ENCODE measurements at regions not wholly inside any gene's neighbourhood (a gene's known extent, or its start where the extent isn't known, plus 50 kb on each side); places are given as distances from the start of the nearest gene placed in this dataset.

- Histone ChIP-seq H3K4me2 (ENCODE audit: insufficient read depth, low read length, poor library complexity, severe bottlenecking) (no peak overlapping the region), H2BK120ac (ENCODE audit: low read depth, low read length) (no peak overlapping the region), H3K9ac (ENCODE audit: low read depth, low read length, poor library complexity) (no peak overlapping the region), H2AFZ (ENCODE audit: low read length) (no peak overlapping the region), H2AK5ac (ENCODE audit: low read depth, low read length) (no peak overlapping the region), H2BK15ac (ENCODE audit: low read length) (no peak overlapping the region), H3K36me3 (replicated peaks in 1 of 2; ENCODE audit: control insufficient read depth in 2 of 2, insufficient read depth in 2 of 2, low read length in 2 of 2) (no peaks in the 10 kb centered on the region), H3K79me1 (ENCODE audit: low read depth, low read length) (no peaks in the 10 kb centered on the region), H3K9me3 (replicated peaks in 1 of 2; ENCODE audit: control insufficient read depth in 2 of 2, insufficient read depth in 1 of 2, low read depth in 1 of 2, low read length in 2 of 2) (peaks cover 0 to 7% of the 10 kb centered on the region in 2 donors), H3K23ac (ENCODE audit: low read depth, low read length, poor library complexity) (no peak overlapping the region), H4K91ac (ENCODE audit: low read depth, low read length, poor library complexity) (no peak overlapping the region), H4K8ac (ENCODE audit: low read depth, low read length) (no peak overlapping the region), H2BK5ac (ENCODE audit: low read length) (no peak overlapping the region), H3K27me3 (ENCODE audit: control insufficient read depth in 3 of 3, insufficient read depth in 3 of 3, low read depth in 1 of 3, low read length in 3 of 3) (no peaks in the 10 kb centered on the region), H2BK12ac (ENCODE audit: low read length) (no peak overlapping the region), H3K14ac (ENCODE audit: low read length) (no peak overlapping the region), H3K4me1 (ENCODE audit: control insufficient read depth in 2 of 2, insufficient read depth in 1 of 2, low read depth in 1 of 2, low read length in 2 of 2) (peaks cover 5% of the 10 kb centered on the region in 2 donors), H3K4me3 (ENCODE audit: low read length in 2 of 2) (no peak overlapping the region), H3K18ac (ENCODE audit: low read length) (no peak overlapping the region), H3K4ac (ENCODE audit: low read length) (no peak overlapping the region), H3K27ac (replicated peaks; ENCODE audit: low read length) (no peak overlapping the region)
- no peak for DNase-seq (ENCODE audit: low spot score)
- WGBS, 2 donors (ENCODE audit: extremely low coverage in 2 of 2, insufficient read length in 2 of 2, insufficient replicate concordance in 1 of 2) = no CpG with 5 or more reads among the region's 1 CpG
These were observed 344.1 kb upstream of the SOX5 start for GRCh38 chr12:24293549-24293948.

- Histone ChIP-seq H3K23ac (ENCODE audit: low read depth, low read length, poor library complexity) (no peak overlapping the region), H3K4me2 (ENCODE audit: insufficient read depth, low read length, poor library complexity, severe bottlenecking) (no peak overlapping the region), H2BK15ac (ENCODE audit: low read length) (no peak overlapping the region), H3K4me1 (ENCODE audit: control insufficient read depth in 2 of 2, insufficient read depth in 1 of 2, low read depth in 1 of 2, low read length in 2 of 2) (peaks cover 2 to 7% of the 10 kb centered on the region in 2 donors), H2AFZ (ENCODE audit: low read length) (no peak overlapping the region), H3K9me3 (replicated peaks in 1 of 2; ENCODE audit: control insufficient read depth in 2 of 2, insufficient read depth in 1 of 2, low read depth in 1 of 2, low read length in 2 of 2) (peaks cover 0 to 6% of the 10 kb centered on the region in 2 donors), H2AK5ac (ENCODE audit: low read depth, low read length) (no peak overlapping the region), H4K91ac (ENCODE audit: low read depth, low read length, poor library complexity) (no peak overlapping the region), H2BK5ac (ENCODE audit: low read length) (no peak overlapping the region), H2BK12ac (ENCODE audit: low read length) (no peak overlapping the region), H2BK120ac (ENCODE audit: low read depth, low read length) (no peak overlapping the region), H3K36me3 (replicated peaks in 1 of 2; ENCODE audit: control insufficient read depth in 2 of 2, insufficient read depth in 2 of 2, low read length in 2 of 2) (peaks cover 0 to 5% of the 10 kb centered on the region in 2 donors), H3K4me3 (ENCODE audit: low read length in 2 of 2) (no peak overlapping the region), H3K79me1 (ENCODE audit: low read depth, low read length) (no peaks in the 10 kb centered on the region), H3K4ac (ENCODE audit: low read length) (no peak overlapping the region), H3K18ac (ENCODE audit: low read length) (no peak overlapping the region), H3K27ac (replicated peaks; ENCODE audit: low read length) (no peak overlapping the region), H4K8ac (ENCODE audit: low read depth, low read length) (no peak overlapping the region), H3K9ac (ENCODE audit: low read depth, low read length, poor library complexity) (no peak overlapping the region), H3K14ac (ENCODE audit: low read length) (no peak overlapping the region), H3K27me3 (ENCODE audit: control insufficient read depth in 3 of 3, insufficient read depth in 3 of 3, low read depth in 1 of 3, low read length in 3 of 3) (no peaks in the 10 kb centered on the region)
- no peak for DNase-seq (ENCODE audit: low spot score)
- WGBS, 2 donors (ENCODE audit: extremely low coverage in 2 of 2, insufficient read length in 2 of 2, insufficient replicate concordance in 1 of 2) = no CpG with 5 or more reads among the region's 1 CpG
These were observed 338.5 kb upstream of the SOX5 start for GRCh38 chr12:24287963-24288362.

DNA sequence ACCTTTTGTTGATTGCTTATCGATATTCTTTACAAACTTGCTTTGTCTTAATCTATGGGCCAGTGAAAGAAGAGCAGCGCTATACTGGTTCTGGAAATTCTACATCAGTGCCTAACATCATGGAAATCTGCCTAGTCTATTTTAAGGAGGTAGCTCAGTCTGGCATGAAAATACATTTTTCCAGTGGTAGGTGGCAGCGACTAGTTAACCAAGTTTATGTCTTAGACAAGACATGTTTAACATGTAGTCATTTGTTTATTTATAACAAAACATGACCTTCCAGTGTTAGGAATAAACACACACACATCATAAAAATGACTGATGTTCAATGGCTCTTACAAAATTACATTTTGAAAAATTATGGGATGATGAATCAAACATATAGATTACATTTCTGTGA is 336.0 kb upstream of the SOX5 start:
- H2BK12ac ChIP-seq (ENCODE audit: low read length) = no peak overlapping the region
- H2BK5ac ChIP-seq (ENCODE audit: low read length) = no peak overlapping the region
- H2AK5ac ChIP-seq (ENCODE audit: low read depth, low read length) = no peak overlapping the region
- H2BK15ac ChIP-seq (ENCODE audit: low read length) = no peak overlapping the region
- H3K4ac ChIP-seq (ENCODE audit: low read length) = no peak overlapping the region
- H4K8ac ChIP-seq (ENCODE audit: low read depth, low read length) = no peak overlapping the region
- peaks cover 0 to 6% of the 10 kb centered on the region in 2 donors for H3K9me3 ChIP-seq (replicated peaks in 1 of 2; ENCODE audit: control insufficient read depth in 2 of 2, insufficient read depth in 1 of 2, low read depth in 1 of 2, low read length in 2 of 2)
- H3K9ac ChIP-seq (ENCODE audit: low read depth, low read length, poor library complexity) = no peak overlapping the region
- H3K36me3 ChIP-seq (replicated peaks in 1 of 2; ENCODE audit: control insufficient read depth in 2 of 2, insufficient read depth in 2 of 2, low read length in 2 of 2) = peaks cover 0 to 5% of the 10 kb centered on the region in 2 donors
- H3K23ac ChIP-seq (ENCODE audit: low read depth, low read length, poor library complexity) = no peak overlapping the region
- no CpG with 5 or more reads among the region's 3 CpGs for WGBS, 2 donors (ENCODE audit: extremely low coverage in 2 of 2, insufficient read length in 2 of 2, insufficient replicate concordance in 1 of 2)
- H3K18ac ChIP-seq (ENCODE audit: low read length) = no peak overlapping the region
- H3K4me2 ChIP-seq (ENCODE audit: insufficient read depth, low read length, poor library complexity, severe bottlenecking) = no peak overlapping the region
- no peaks in the 10 kb centered on the region for H3K79me1 ChIP-seq (ENCODE audit: low read depth, low read length)
- no peak overlapping the region for H3K14ac ChIP-seq (ENCODE audit: low read length)
- no peak overlapping the region for H2BK120ac ChIP-seq (ENCODE audit: low read depth, low read length)
- peaks cover 4 to 16% of the 10 kb centered on the region in 2 donors for H3K4me1 ChIP-seq (ENCODE audit: control insufficient read depth in 2 of 2, insufficient read depth in 1 of 2, low read depth in 1 of 2, low read length in 2 of 2)
- no peak overlapping the region for H4K91ac ChIP-seq (ENCODE audit: low read depth, low read length, poor library complexity)
- no peak overlapping the region for H3K27ac ChIP-seq (replicated peaks; ENCODE audit: low read length)
- no peak overlapping the region for H3K4me3 ChIP-seq (ENCODE audit: low read length in 2 of 2)
- DNase-seq (ENCODE audit: low spot score) = no peak
- no peaks in the 10 kb centered on the region for H3K27me3 ChIP-seq (ENCODE audit: control insufficient read depth in 3 of 3, insufficient read depth in 3 of 3, low read depth in 1 of 3, low read length in 3 of 3)
- no peak overlapping the region for H2AFZ ChIP-seq (ENCODE audit: low read length)

GRCh38 chr12:24281341-24281740 is 331.9 kb upstream of the SOX5 start:
- Histone ChIP-seq H2AK5ac (ENCODE audit: low read depth, low read length) (no peak overlapping the region), H2AFZ (ENCODE audit: low read length) (no peak overlapping the region), H3K36me3 (replicated peaks in 1 of 2; ENCODE audit: control insufficient read depth in 2 of 2, insufficient read depth in 2 of 2, low read length in 2 of 2) (peaks cover 0 to 8% of the 10 kb centered on the region in 2 donors), H3K14ac (ENCODE audit: low read length) (no peak overlapping the region), H2BK120ac (ENCODE audit: low read depth, low read length) (no peak overlapping the region), H3K4me3 (ENCODE audit: low read length in 2 of 2) (no peak overlapping the region), H3K4ac (ENCODE audit: low read length) (no peak overlapping the region), H4K91ac (ENCODE audit: low read depth, low read length, poor library complexity) (no peak overlapping the region), H3K4me2 (ENCODE audit: insufficient read depth, low read length, poor library complexity, severe bottlenecking) (no peak overlapping the region), H3K23ac (ENCODE audit: low read depth, low read length, poor library complexity) (no peak overlapping the region), H3K27me3 (ENCODE audit: control insufficient read depth in 3 of 3, insufficient read depth in 3 of 3, low read depth in 1 of 3, low read length in 3 of 3) (no peaks in the 10 kb centered on the region), H2BK12ac (ENCODE audit: low read length) (no peak overlapping the region), H3K18ac (ENCODE audit: low read length) (no peak overlapping the region), H3K9ac (ENCODE audit: low read depth, low read length, poor library complexity) (no peak overlapping the region), H3K9me3 (replicated peaks in 1 of 2; ENCODE audit: control insufficient read depth in 2 of 2, insufficient read depth in 1 of 2, low read depth in 1 of 2, low read length in 2 of 2) (peaks cover 0 to 6% of the 10 kb centered on the region in 2 donors), H3K27ac (replicated peaks; ENCODE audit: low read length) (no peak overlapping the region), H2BK5ac (ENCODE audit: low read length) (no peak overlapping the region), H4K8ac (ENCODE audit: low read depth, low read length) (no peak overlapping the region), H3K4me1 (ENCODE audit: control insufficient read depth in 2 of 2, insufficient read depth in 1 of 2, low read depth in 1 of 2, low read length in 2 of 2) (peaks cover 8 to 22% of the 10 kb centered on the region in 2 donors), H2BK15ac (ENCODE audit: low read length) (no peak overlapping the region), H3K79me1 (ENCODE audit: low read depth, low read length) (no peaks in the 10 kb centered on the region)
- no CpG with 5 or more reads among the region's 5 CpGs for WGBS, 2 donors (ENCODE audit: extremely low coverage in 2 of 2, insufficient read length in 2 of 2, insufficient replicate concordance in 1 of 2)
- no peak for DNase-seq (ENCODE audit: low spot score)
